ENCODE measurements at regions not wholly inside any gene's neighbourhood (a gene's known extent, or its start where the extent isn't known, plus 50 kb on each side); places are given as distances from the start of the nearest gene placed in this dataset.

GRCh38 chrX:121365572-121366161 lies 318.3 kb downstream of the GLUD2 start:
- TF ChIP-seq, protein P1, sequence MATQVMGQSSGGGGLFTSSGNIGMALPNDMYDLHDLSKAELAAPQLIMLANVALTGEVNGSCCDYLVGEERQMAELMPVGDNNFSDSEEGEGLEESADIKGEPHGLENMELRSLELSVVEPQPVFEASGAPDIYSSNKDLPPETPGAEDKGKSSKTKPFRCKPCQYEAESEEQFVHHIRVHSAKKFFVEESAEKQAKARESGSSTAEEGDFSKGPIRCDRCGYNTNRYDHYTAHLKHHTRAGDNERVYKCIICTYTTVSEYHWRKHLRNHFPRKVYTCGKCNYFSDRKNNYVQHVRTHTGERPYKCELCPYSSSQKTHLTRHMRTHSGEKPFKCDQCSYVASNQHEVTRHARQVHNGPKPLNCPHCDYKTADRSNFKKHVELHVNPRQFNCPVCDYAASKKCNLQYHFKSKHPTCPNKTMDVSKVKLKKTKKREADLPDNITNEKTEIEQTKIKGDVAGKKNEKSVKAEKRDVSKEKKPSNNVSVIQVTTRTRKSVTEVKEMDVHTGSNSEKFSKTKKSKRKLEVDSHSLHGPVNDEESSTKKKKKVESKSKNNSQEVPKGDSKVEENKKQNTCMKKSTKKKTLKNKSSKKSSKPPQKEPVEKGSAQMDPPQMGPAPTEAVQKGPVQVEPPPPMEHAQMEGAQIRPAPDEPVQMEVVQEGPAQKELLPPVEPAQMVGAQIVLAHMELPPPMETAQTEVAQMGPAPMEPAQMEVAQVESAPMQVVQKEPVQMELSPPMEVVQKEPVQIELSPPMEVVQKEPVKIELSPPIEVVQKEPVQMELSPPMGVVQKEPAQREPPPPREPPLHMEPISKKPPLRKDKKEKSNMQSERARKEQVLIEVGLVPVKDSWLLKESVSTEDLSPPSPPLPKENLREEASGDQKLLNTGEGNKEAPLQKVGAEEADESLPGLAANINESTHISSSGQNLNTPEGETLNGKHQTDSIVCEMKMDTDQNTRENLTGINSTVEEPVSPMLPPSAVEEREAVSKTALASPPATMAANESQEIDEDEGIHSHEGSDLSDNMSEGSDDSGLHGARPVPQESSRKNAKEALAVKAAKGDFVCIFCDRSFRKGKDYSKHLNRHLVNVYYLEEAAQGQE (IDR thresholded peaks at IDR 0.05; ENCODE audit: insufficient read depth in 1 of 2, low read depth in 2 of 2, low read length in 2 of 2) = no peak
- TF ChIP-seq TAF1 (IDR thresholded peaks at IDR 0.05; ENCODE audit: borderline replicate concordance, insufficient read depth, low read length) (no peak), POLR2AphosphoS5 (IDR thresholded peaks at IDR 0.05; ENCODE audit: low read depth, low read length) (no peak)

All from PFSK-1 (cell line).